ENCODE measurements at regions not wholly inside any gene's neighbourhood (a gene's known extent, or its start where the extent isn't known, plus 50 kb on each side); places are given as distances from the start of the nearest gene placed in this dataset.

GRCh38 chr4:136540747-136541146, 991.5 kb downstream of the PCDH18 start:
- H3K9me3 ChIP-seq (ENCODE audit: control insufficient read depth in 3 of 3, low read length in 3 of 3): no peaks in the 10 kb centered on the region
- no peak overlapping the region for H3K27ac ChIP-seq (ENCODE audit: low read depth, low read length)
- H3K9ac ChIP-seq (ENCODE audit: low read depth in 1 of 3, low read length in 3 of 3): no peak overlapping the region
- H3K4me3 ChIP-seq (ENCODE audit: low read length in 3 of 3): no peak overlapping the region
- no peaks in the 10 kb centered on the region for H3K27me3 ChIP-seq (ENCODE audit: control insufficient read depth in 3 of 3, insufficient read depth in 3 of 3, low read length in 3 of 3)
- no peaks in the 10 kb centered on the region for H3K36me3 ChIP-seq (ENCODE audit: control insufficient read depth in 3 of 3, insufficient read depth in 3 of 3, low read length in 3 of 3)
- H3K4me1 ChIP-seq (ENCODE audit: control insufficient read depth in 3 of 3, insufficient read depth in 3 of 3, low read length in 3 of 3): no peaks in the 10 kb centered on the region

GRCh38 chr4:136528131-136528530, 1004.2 kb downstream of the PCDH18 start:
- Histone ChIP-seq H3K36me3 (ENCODE audit: control insufficient read depth in 3 of 3, insufficient read depth in 3 of 3, low read length in 3 of 3) (no peaks in the 10 kb centered on the region), H3K4me1 (ENCODE audit: control insufficient read depth in 3 of 3, insufficient read depth in 3 of 3, low read length in 3 of 3) (no peaks in the 10 kb centered on the region), H3K27me3 (ENCODE audit: control insufficient read depth in 3 of 3, insufficient read depth in 3 of 3, low read length in 3 of 3) (no peaks in the 10 kb centered on the region), H3K9ac (ENCODE audit: low read depth in 1 of 3, low read length in 3 of 3) (no peak overlapping the region), H3K9me3 (ENCODE audit: control insufficient read depth in 3 of 3, low read length in 3 of 3) (no peaks in the 10 kb centered on the region), H3K27ac (ENCODE audit: low read depth, low read length) (no peak overlapping the region), H3K4me3 (ENCODE audit: low read length in 3 of 3) (no peak overlapping the region)

GRCh38 chr4:136526517-136526916, 1005.8 kb downstream of the PCDH18 start:
- no peaks in the 10 kb centered on the region for H3K27me3 ChIP-seq (ENCODE audit: control insufficient read depth in 3 of 3, insufficient read depth in 3 of 3, low read length in 3 of 3)
- H3K36me3 ChIP-seq (ENCODE audit: control insufficient read depth in 3 of 3, insufficient read depth in 3 of 3, low read length in 3 of 3): no peaks in the 10 kb centered on the region
- no peak overlapping the region for H3K9ac ChIP-seq (ENCODE audit: low read depth in 1 of 3, low read length in 3 of 3)
- no peak overlapping the region for H3K27ac ChIP-seq (ENCODE audit: low read depth, low read length)
- no peaks in the 10 kb centered on the region for H3K4me1 ChIP-seq (ENCODE audit: control insufficient read depth in 3 of 3, insufficient read depth in 3 of 3, low read length in 3 of 3)
- no peak overlapping the region for H3K4me3 ChIP-seq (ENCODE audit: low read length in 3 of 3)
- no peaks in the 10 kb centered on the region for H3K9me3 ChIP-seq (ENCODE audit: control insufficient read depth in 3 of 3, low read length in 3 of 3)

GRCh38 chr4:136524039-136524438, 1008.3 kb downstream of the PCDH18 start:
- no peak overlapping the region for H3K9ac ChIP-seq (ENCODE audit: low read depth in 1 of 3, low read length in 3 of 3)
- H3K27ac ChIP-seq (ENCODE audit: low read depth, low read length): no peak overlapping the region
- no peaks in the 10 kb centered on the region for H3K4me1 ChIP-seq (ENCODE audit: control insufficient read depth in 3 of 3, insufficient read depth in 3 of 3, low read length in 3 of 3)
- H3K36me3 ChIP-seq (ENCODE audit: control insufficient read depth in 3 of 3, insufficient read depth in 3 of 3, low read length in 3 of 3): no peaks in the 10 kb centered on the region
- no peak overlapping the region for H3K4me3 ChIP-seq (ENCODE audit: low read length in 3 of 3)
- H3K27me3 ChIP-seq (ENCODE audit: control insufficient read depth in 3 of 3, insufficient read depth in 3 of 3, low read length in 3 of 3): no peaks in the 10 kb centered on the region
- no peaks in the 10 kb centered on the region for H3K9me3 ChIP-seq (ENCODE audit: control insufficient read depth in 3 of 3, low read length in 3 of 3)

GRCh38 chr4:136516371-136516770, 1015.9 kb downstream of the PCDH18 start:
- Histone ChIP-seq H3K4me3 (ENCODE audit: low read length in 3 of 3) (no peak overlapping the region), H3K36me3 (ENCODE audit: control insufficient read depth in 3 of 3, insufficient read depth in 3 of 3, low read length in 3 of 3) (no peaks in the 10 kb centered on the region), H3K9me3 (ENCODE audit: control insufficient read depth in 3 of 3, low read length in 3 of 3) (no peaks in the 10 kb centered on the region), H3K9ac (ENCODE audit: low read depth in 1 of 3, low read length in 3 of 3) (no peak overlapping the region), H3K27ac (ENCODE audit: low read depth, low read length) (no peak overlapping the region), H3K4me1 (ENCODE audit: control insufficient read depth in 3 of 3, insufficient read depth in 3 of 3, low read length in 3 of 3) (no peaks in the 10 kb centered on the region), H3K27me3 (ENCODE audit: control insufficient read depth in 3 of 3, insufficient read depth in 3 of 3, low read length in 3 of 3) (no peaks in the 10 kb centered on the region)

- Histone ChIP-seq H3K27ac (ENCODE audit: low read depth, low read length) (no peak overlapping the region), H3K9ac (ENCODE audit: low read depth in 1 of 3, low read length in 3 of 3) (no peak overlapping the region), H3K9me3 (ENCODE audit: control insufficient read depth in 3 of 3, low read length in 3 of 3) (no peaks in the 10 kb centered on the region), H3K36me3 (ENCODE audit: control insufficient read depth in 3 of 3, insufficient read depth in 3 of 3, low read length in 3 of 3) (no peaks in the 10 kb centered on the region), H3K27me3 (ENCODE audit: control insufficient read depth in 3 of 3, insufficient read depth in 3 of 3, low read length in 3 of 3) (no peaks in the 10 kb centered on the region), H3K4me1 (ENCODE audit: control insufficient read depth in 3 of 3, insufficient read depth in 3 of 3, low read length in 3 of 3) (no peaks in the 10 kb centered on the region), H3K4me3 (ENCODE audit: low read length in 3 of 3) (no peak overlapping the region)
Measured at GRCh38 chr4:136505020-136505419, 1027.3 kb downstream of the PCDH18 start.

- Histone ChIP-seq H3K36me3 (ENCODE audit: control insufficient read depth in 3 of 3, insufficient read depth in 3 of 3, low read length in 3 of 3) (no peaks in the 10 kb centered on the region), H3K27ac (ENCODE audit: low read depth, low read length) (no peak overlapping the region), H3K4me3 (ENCODE audit: low read length in 3 of 3) (no peak overlapping the region), H3K9ac (ENCODE audit: low read depth in 1 of 3, low read length in 3 of 3) (no peak overlapping the region), H3K4me1 (ENCODE audit: control insufficient read depth in 3 of 3, insufficient read depth in 3 of 3, low read length in 3 of 3) (no peaks in the 10 kb centered on the region), H3K9me3 (ENCODE audit: control insufficient read depth in 3 of 3, low read length in 3 of 3) (no peaks in the 10 kb centered on the region), H3K27me3 (ENCODE audit: control insufficient read depth in 3 of 3, insufficient read depth in 3 of 3, low read length in 3 of 3) (no peaks in the 10 kb centered on the region)
Measured at GRCh38 chr4:136495851-136496250, 1036.4 kb downstream of the PCDH18 start.

- H3K27ac ChIP-seq (ENCODE audit: low read depth, low read length): no peak overlapping the region
- no peaks in the 10 kb centered on the region for H3K9me3 ChIP-seq (ENCODE audit: control insufficient read depth in 3 of 3, low read length in 3 of 3)
- no peaks in the 10 kb centered on the region for H3K27me3 ChIP-seq (ENCODE audit: control insufficient read depth in 3 of 3, insufficient read depth in 3 of 3, low read length in 3 of 3)
- H3K9ac ChIP-seq (ENCODE audit: low read depth in 1 of 3, low read length in 3 of 3): no peak overlapping the region
- no peaks in the 10 kb centered on the region for H3K4me1 ChIP-seq (ENCODE audit: control insufficient read depth in 3 of 3, insufficient read depth in 3 of 3, low read length in 3 of 3)
- H3K4me3 ChIP-seq (ENCODE audit: low read length in 3 of 3): no peak overlapping the region
- no peaks in the 10 kb centered on the region for H3K36me3 ChIP-seq (ENCODE audit: control insufficient read depth in 3 of 3, insufficient read depth in 3 of 3, low read length in 3 of 3)
Measured at GRCh38 chr4:136495076-136495475, 1037.2 kb downstream of the PCDH18 start.

GRCh38 chr4:136489101-136489500, 1043.2 kb downstream of the PCDH18 start:
- Histone ChIP-seq H3K9me3 (ENCODE audit: control insufficient read depth in 3 of 3, low read length in 3 of 3) (no peaks in the 10 kb centered on the region), H3K4me3 (ENCODE audit: low read length in 3 of 3) (no peak overlapping the region), H3K36me3 (ENCODE audit: control insufficient read depth in 3 of 3, insufficient read depth in 3 of 3, low read length in 3 of 3) (no peaks in the 10 kb centered on the region), H3K27ac (ENCODE audit: low read depth, low read length) (no peak overlapping the region), H3K4me1 (ENCODE audit: control insufficient read depth in 3 of 3, insufficient read depth in 3 of 3, low read length in 3 of 3) (no peaks in the 10 kb centered on the region), H3K27me3 (ENCODE audit: control insufficient read depth in 3 of 3, insufficient read depth in 3 of 3, low read length in 3 of 3) (no peaks in the 10 kb centered on the region), H3K9ac (ENCODE audit: low read depth in 1 of 3, low read length in 3 of 3) (no peak overlapping the region)

GRCh38 chr4:136484996-136485395, 1047.3 kb downstream of the PCDH18 start:
- Histone ChIP-seq H3K9ac (ENCODE audit: low read depth in 1 of 3, low read length in 3 of 3) (no peak overlapping the region), H3K4me3 (ENCODE audit: low read length in 3 of 3) (no peak overlapping the region), H3K36me3 (ENCODE audit: control insufficient read depth in 3 of 3, insufficient read depth in 3 of 3, low read length in 3 of 3) (no peaks in the 10 kb centered on the region), H3K27ac (ENCODE audit: low read depth, low read length) (no peak overlapping the region), H3K27me3 (ENCODE audit: control insufficient read depth in 3 of 3, insufficient read depth in 3 of 3, low read length in 3 of 3) (no peaks in the 10 kb centered on the region), H3K4me1 (ENCODE audit: control insufficient read depth in 3 of 3, insufficient read depth in 3 of 3, low read length in 3 of 3) (no peaks in the 10 kb centered on the region), H3K9me3 (ENCODE audit: control insufficient read depth in 3 of 3, low read length in 3 of 3) (no peaks in the 10 kb centered on the region)

- Histone ChIP-seq H3K27me3 (ENCODE audit: control insufficient read depth in 3 of 3, insufficient read depth in 3 of 3, low read length in 3 of 3) (no peaks in the 10 kb centered on the region), H3K9me3 (ENCODE audit: control insufficient read depth in 3 of 3, low read length in 3 of 3) (no peaks in the 10 kb centered on the region), H3K4me1 (ENCODE audit: control insufficient read depth in 3 of 3, insufficient read depth in 3 of 3, low read length in 3 of 3) (no peaks in the 10 kb centered on the region), H3K9ac (ENCODE audit: low read depth in 1 of 3, low read length in 3 of 3) (no peak overlapping the region), H3K27ac (ENCODE audit: low read depth, low read length) (no peak overlapping the region), H3K4me3 (ENCODE audit: low read length in 3 of 3) (no peak overlapping the region), H3K36me3 (ENCODE audit: control insufficient read depth in 3 of 3, insufficient read depth in 3 of 3, low read length in 3 of 3) (no peaks in the 10 kb centered on the region)
Measured at GRCh38 chr4:136476753-136477152, 1055.5 kb downstream of the PCDH18 start.
